DND-41 (cell line): ENCODE measurements at regions not wholly inside any gene's neighbourhood (a gene's known extent, or its start where the extent isn't known, plus 50 kb on each side); places are given as distances from the start of the nearest gene placed in this dataset.

Source experiments
- ATAC-seq: fragments of 200-7000 bp; cut with Tn5 transposase; 3 replicates; pipeline ENCODE4 v1.9.1; 2021; ENCODE audit warnings: low read depth; ENCODE audit not compliant: insufficient read depth
- DNase-seq: peaks from one replicate; pipeline ENCODE4 v3.0.0-alpha.2; 2020
- H2AFZ ChIP-seq: 2 replicates; pipeline ENCODE4 v1.6.0; 2012; ENCODE audit warnings: low read depth, low read length
- H3K27ac ChIP-seq: 2 replicates; pipeline ENCODE4 v1.5.1; 2012; ENCODE audit warnings: low read length, inconsistent platforms
- H3K27me3 ChIP-seq: fragments of 200-600 bp; sonication (generic); 2 replicates; pipeline ENCODE4 v1.6.0; 2012; ENCODE audit warnings: low read length, mild to moderate bottlenecking, inconsistent platforms; ENCODE audit not compliant: insufficient read depth, poor library complexity
- H3K36me3 ChIP-seq: 2 replicates; pipeline ENCODE4 v1.5.1; 2012; ENCODE audit warnings: low read length, inconsistent platforms; ENCODE audit not compliant: insufficient read depth
- H3K4me1 ChIP-seq: 2 replicates; pipeline ENCODE4 v1.5.1; 2012; ENCODE audit warnings: mild to moderate bottlenecking, low read length; ENCODE audit not compliant: insufficient read depth
- H3K4me2 ChIP-seq: 2 replicates; pipeline ENCODE4 v1.6.0; 2012; ENCODE audit warnings: mild to moderate bottlenecking, moderate library complexity, low read length, inconsistent platforms; ENCODE audit not compliant: insufficient read depth
- H3K4me3 ChIP-seq, 2 experiments: fragments of 200-600 bp in 1 of 2; shearing (Covaris generic) in 1 of 2; 2 replicates each; pipeline ENCODE4 v1.5.1; 2012 to 2016; ENCODE audit warnings: inconsistent platforms in 2 of 2, low read length in 2 of 2, mild to moderate bottlenecking in 2 of 2, low read depth in 1 of 2, moderate library complexity in 1 of 2
- H3K79me2 ChIP-seq: 2 replicates; pipeline ENCODE4 v1.6.0; 2012; ENCODE audit warnings: low read length, inconsistent platforms; ENCODE audit not compliant: insufficient read depth
- H3K9ac ChIP-seq: 2 replicates; pipeline ENCODE4 v1.6.0; 2012; ENCODE audit warnings: low read depth, mild to moderate bottlenecking, inconsistent platforms, low read length, moderate library complexity
- H3K9me3 ChIP-seq: 2 replicates; pipeline ENCODE4 v1.5.1; 2012; ENCODE audit warnings: low read length, moderate library complexity, mild to moderate bottlenecking, inconsistent platforms; ENCODE audit not compliant: insufficient read depth, severe bottlenecking
- H4K20me1 ChIP-seq: 2 replicates; pipeline ENCODE4 v1.6.0; 2012; ENCODE audit warnings: low read length; ENCODE audit not compliant: insufficient read depth
- CTCF ChIP-seq: IDR thresholded peaks from 2 replicates; pipeline ENCODE4 v1.5.1; 2012; ENCODE audit warnings: borderline replicate concordance, low read length, moderate library complexity, mild to moderate bottlenecking; ENCODE audit not compliant: poor library complexity, severe bottlenecking; ENCODE audit errors: extremely low read depth
- EZH2 ChIP-seq: IDR thresholded peaks from 3 replicates; pipeline ENCODE4 v1.6.1; 2012; ENCODE audit warnings: borderline replicate concordance, low read depth, mild to moderate bottlenecking, moderate library complexity, low read length, inconsistent platforms; ENCODE audit not compliant: severe bottlenecking

DNA sequence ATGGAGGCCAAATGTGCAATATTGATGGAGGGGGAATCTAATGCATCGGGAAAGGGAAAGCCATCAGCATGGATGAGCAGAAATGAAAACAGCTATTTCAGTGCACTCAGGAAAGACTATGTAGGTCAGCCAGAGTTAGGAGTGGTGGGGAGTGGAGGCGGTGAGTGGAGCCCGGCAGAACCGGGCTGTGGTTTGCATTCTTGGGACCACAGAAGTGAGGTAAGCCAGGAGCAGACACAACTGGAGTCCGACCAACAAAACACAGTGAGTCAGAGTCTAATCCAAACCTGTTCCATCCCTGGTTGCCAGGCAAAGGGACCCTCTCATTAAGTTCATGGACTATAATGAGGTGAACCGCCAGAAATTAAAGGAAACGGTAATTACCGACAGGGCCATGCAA, 61.1 kb upstream of the RAB12 start:
- no peaks in the 10 kb centered on the region for H3K9me3 ChIP-seq
- no peaks in the 10 kb centered on the region for H3K27me3 ChIP-seq
- no peak overlapping the region for H3K9ac ChIP-seq
- H4K20me1 ChIP-seq, result no peaks in the 10 kb centered on the region
- DNase-seq (no peak), ATAC-seq (no peak)
- TF ChIP-seq CTCF, result no peak
- TF ChIP-seq EZH2, result no peak
- no peak overlapping the region for H3K4me3 ChIP-seq
- H3K27ac ChIP-seq, result no peak overlapping the region
- H2AFZ ChIP-seq, result no peak overlapping the region
- H3K79me2 ChIP-seq, result no peaks in the 10 kb centered on the region
- no peaks in the 10 kb centered on the region for H3K4me1 ChIP-seq
- H3K36me3 ChIP-seq, result no peaks in the 10 kb centered on the region
- no peak overlapping the region for H3K4me2 ChIP-seq

- Histone ChIP-seq H3K4me2 (no peak overlapping the region), H3K4me1 (no peaks in the 10 kb centered on the region), H3K27me3 (no peaks in the 10 kb centered on the region), H2AFZ (no peak overlapping the region), H4K20me1 (no peaks in the 10 kb centered on the region), H3K9ac (no peak overlapping the region), H3K4me3 (no peak overlapping the region), H3K9me3 (no peaks in the 10 kb centered on the region), H3K27ac (no peak overlapping the region), H3K79me2 (no peaks in the 10 kb centered on the region), H3K36me3 (no peaks in the 10 kb centered on the region)
- no peak for DNase-seq
- TF ChIP-seq EZH2 (no peak), CTCF (no peak)
- ATAC-seq, result no peak
Observed at GRCh38 chr18:8549254-8549757, 59.9 kb upstream of the RAB12 start.

- Histone ChIP-seq H3K4me2 (no peak overlapping the region), H3K27ac (no peak overlapping the region), H3K4me3 (no peak overlapping the region), H3K79me2 (no peaks in the 10 kb centered on the region), H3K9ac (no peak overlapping the region), H3K4me1 (no peaks in the 10 kb centered on the region), H4K20me1 (no peaks in the 10 kb centered on the region), H3K27me3 (no peaks in the 10 kb centered on the region), H2AFZ (no peak overlapping the region), H3K36me3 (no peaks in the 10 kb centered on the region), H3K9me3 (no peaks in the 10 kb centered on the region)
- DNase-seq (no peak), ATAC-seq (no peak)
- TF ChIP-seq CTCF (no peak), EZH2 (no peak)
Observed at GRCh38 chr18:8552151-8552550, 57.1 kb upstream of the RAB12 start.

GRCh38 chr18:8554354-8554753, 54.9 kb upstream of the RAB12 start:
- ATAC-seq, result no peak
- Histone ChIP-seq H3K36me3 (no peaks in the 10 kb centered on the region), H3K9me3 (no peaks in the 10 kb centered on the region), H4K20me1 (no peaks in the 10 kb centered on the region), H3K79me2 (no peaks in the 10 kb centered on the region), H3K27me3 (no peaks in the 10 kb centered on the region), H3K4me2 (no peak overlapping the region), H3K4me3 (no peak overlapping the region), H3K9ac (no peak overlapping the region), H3K4me1 (no peaks in the 10 kb centered on the region), H3K27ac (no peak overlapping the region), H2AFZ (no peak overlapping the region)
- DNase-seq, result no peak
- TF ChIP-seq EZH2 (no peak), CTCF (no peak)
